Right lobe of liver (tissue), 4 donors: ENCODE measurements at regions not wholly inside any gene's neighbourhood (a gene's known extent, or its start where the extent isn't known, plus 50 kb on each side); places are given as distances from the start of the nearest gene placed in this dataset.

Experiments
- POLR2A ChIP-seq: fragments of 450-650 bp; IDR thresholded peaks from one replicate; pipeline ENCODE4 v1.6.1; 2017; ENCODE audit warnings: antibody characterized with exemption, mild to moderate bottlenecking
- TF ChIP-seq, protein P1 (sequence below), 4 donors: fragments of 200-600 bp in 3 of 4; fragments of 450-650 bp in 1 of 4; IDR thresholded peaks; one replicate each; pipeline versions ENCODE4 v1.5.1 to v1.8.0; 2016 to 2022; ENCODE audit warnings: antibody characterized with exemption in 4 of 4, mild to moderate bottlenecking in 2 of 4
- donor health status: DM: no; HTN: no; CAD: no.
- donor health status: DM: no; HTN: no; CAD: no.
- donor health status: DM: no; HTN: yes; CAD: no.

DNA sequence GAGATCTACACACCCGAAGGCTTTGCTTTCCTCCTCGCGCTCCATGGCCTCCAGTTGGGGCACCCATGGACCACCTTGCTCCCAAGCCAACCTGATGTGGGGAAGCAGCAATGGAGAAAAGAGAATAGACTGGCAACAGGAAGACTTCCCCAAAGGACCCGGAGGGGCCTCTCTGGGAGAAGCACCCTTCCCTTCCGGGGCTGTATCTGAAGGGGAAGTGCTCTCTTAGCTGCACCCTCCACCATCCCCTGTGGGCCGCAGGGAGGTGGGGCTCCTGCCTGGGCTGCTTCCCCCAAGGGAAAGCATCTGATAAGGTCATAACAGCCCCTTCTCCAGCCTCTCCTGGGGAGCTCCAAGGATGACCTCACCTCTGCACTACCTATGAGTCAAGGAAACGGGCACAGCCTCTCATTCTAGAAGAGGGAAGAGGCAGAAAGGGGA lies 100.2 kb downstream of the RIPK4 start:
- TF ChIP-seq, protein P1, sequence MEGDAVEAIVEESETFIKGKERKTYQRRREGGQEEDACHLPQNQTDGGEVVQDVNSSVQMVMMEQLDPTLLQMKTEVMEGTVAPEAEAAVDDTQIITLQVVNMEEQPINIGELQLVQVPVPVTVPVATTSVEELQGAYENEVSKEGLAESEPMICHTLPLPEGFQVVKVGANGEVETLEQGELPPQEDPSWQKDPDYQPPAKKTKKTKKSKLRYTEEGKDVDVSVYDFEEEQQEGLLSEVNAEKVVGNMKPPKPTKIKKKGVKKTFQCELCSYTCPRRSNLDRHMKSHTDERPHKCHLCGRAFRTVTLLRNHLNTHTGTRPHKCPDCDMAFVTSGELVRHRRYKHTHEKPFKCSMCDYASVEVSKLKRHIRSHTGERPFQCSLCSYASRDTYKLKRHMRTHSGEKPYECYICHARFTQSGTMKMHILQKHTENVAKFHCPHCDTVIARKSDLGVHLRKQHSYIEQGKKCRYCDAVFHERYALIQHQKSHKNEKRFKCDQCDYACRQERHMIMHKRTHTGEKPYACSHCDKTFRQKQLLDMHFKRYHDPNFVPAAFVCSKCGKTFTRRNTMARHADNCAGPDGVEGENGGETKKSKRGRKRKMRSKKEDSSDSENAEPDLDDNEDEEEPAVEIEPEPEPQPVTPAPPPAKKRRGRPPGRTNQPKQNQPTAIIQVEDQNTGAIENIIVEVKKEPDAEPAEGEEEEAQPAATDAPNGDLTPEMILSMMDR (IDR thresholded peaks at IDR 0.05): no peak
- no peak for TF ChIP-seq POLR2A
